ENCODE measurements at regions not wholly inside any gene's neighbourhood (a gene's known extent, or its start where the extent isn't known, plus 50 kb on each side); places are given as distances from the start of the nearest gene placed in this dataset.

- no peak for ATAC-seq
Observed at GRCh38 chr16:11476676-11477075, 110.0 kb downstream of the LITAF start.

- ATAC-seq: no peak
Observed at GRCh38 chr16:11478431-11479119, 108.1 kb downstream of the LITAF start.

GRCh38 chr16:11479916-11480315 is 106.8 kb downstream of the LITAF start:
- ATAC-seq: no peak

GRCh38 chr16:11480634-11481033 is 106.1 kb downstream of the LITAF start:
- no peak for ATAC-seq

GRCh38 chr16:11481987-11482386 is 104.7 kb downstream of the LITAF start:
- ATAC-seq: no peak

- no peak for ATAC-seq
Observed at GRCh38 chr16:11482946-11483748, 103.6 kb downstream of the LITAF start.

GRCh38 chr16:11484691-11485258 is 101.9 kb downstream of the LITAF start:
- ATAC-seq: no peak

GRCh38 chr16:11485676-11486075 is 101.0 kb downstream of the LITAF start:
- no peak for ATAC-seq

- ATAC-seq: no peak
Observed at GRCh38 chr16:11487289-11487688, 99.4 kb downstream of the LITAF start.

- no peak for ATAC-seq
Observed at GRCh38 chr16:11488304-11488703, 98.4 kb downstream of the LITAF start.

- ATAC-seq: no peak
Observed at GRCh38 chr16:11491524-11491923, 95.2 kb downstream of the LITAF start.

- no peak for ATAC-seq
Observed at GRCh38 chr16:11492808-11493530, 93.8 kb downstream of the LITAF start.

GRCh38 chr16:11493531-11493929 is 93.2 kb downstream of the LITAF start:
- no peak for ATAC-seq

GRCh38 chr16:11494029-11494428 is 92.7 kb downstream of the LITAF start:
- no peak for ATAC-seq

- no peak for ATAC-seq
Observed at GRCh38 chr16:11494433-11494832, 92.3 kb downstream of the LITAF start.

- no peak for ATAC-seq
Observed at GRCh38 chr16:11495066-11495407, 91.7 kb downstream of the LITAF start.
